A549 (cell line): ENCODE measurements at regions not wholly inside any gene's neighbourhood (a gene's known extent, or its start where the extent isn't known, plus 50 kb on each side); places are given as distances from the start of the nearest gene placed in this dataset.

Experiments used
- CEBPB ChIP-seq, 2 experiments: fragments of >200 bp in 1 of 2; sonication (Bioruptor Twin) in 1 of 2; formaldehyde crosslinking in 1 of 2; IDR thresholded peaks; 2 replicates each; pipeline ENCODE4 v1.6.1; 2012 to 2016
- CTCF ChIP-seq: fragments of >200 bp; sonication (Bioruptor Twin); formaldehyde crosslinking; IDR thresholded peaks from 3 replicates; pipeline ENCODE4 v1.5.1; 2016
- EP300 ChIP-seq, 2 experiments: fragments of >200 bp; sonication (Bioruptor Twin); formaldehyde crosslinking; IDR thresholded peaks; 2 replicates in 1 of 2; 3 replicates in 1 of 2; pipeline ENCODE4 v1.6.1; 2016 to 2017
- USF2 ChIP-seq: fragments of 450-650 bp; IDR thresholded peaks from 2 replicates; pipeline ENCODE4 v1.6.1; 2014; ENCODE audit warnings: antibody characterized with exemption
- ZC3H11A ChIP-seq: fragments of 450-650 bp; IDR thresholded peaks from 2 replicates; pipeline ENCODE4 v1.6.1; 2014; ENCODE audit warnings: antibody characterized with exemption, mild to moderate bottlenecking
- ZFP36 ChIP-seq: fragments of 450-650 bp; IDR thresholded peaks from 2 replicates; pipeline ENCODE4 v1.6.1; 2014; ENCODE audit warnings: borderline replicate concordance; ENCODE audit not compliant: partially characterized antibody

GRCh38 chr3:28986922-28987321 lies 293.9 kb upstream of the RBMS3 start:
- no peak for TF ChIP-seq USF2
- no peak for TF ChIP-seq CTCF
- TF ChIP-seq CEBPB (IDR thresholded peaks at IDR 0.05), result no peak
- no peak for TF ChIP-seq EP300 (IDR thresholded peaks at IDR 0.05)
- TF ChIP-seq ZC3H11A, result no peak
- no peak for TF ChIP-seq ZFP36
